HepG2 (cell line): ENCODE measurements at regions not wholly inside any gene's neighbourhood (a gene's known extent, or its start where the extent isn't known, plus 50 kb on each side); places are given as distances from the start of the nearest gene placed in this dataset.

ENCODE experiments used
- ATAC-seq: fragments of 200-7000 bp; cut with Tn5 transposase; 3 replicates; pipeline ENCODE4 v1.9.1; 2020; ENCODE audit warnings: mild to moderate bottlenecking, moderate library complexity
- BruUV-seq: library from RNA; stranded (reverse); fragments of 400-500 nt; replicated peaks from 2 replicates; lab custom pipeline; 2021; lab: Mats Ljungman, UMichigan
- CTCF ChIA-PET: fragments of 300-600 bp; formaldehyde crosslinking; extraction: SDS; loops from one replicate; lab custom pipeline; 2021; ENCODE audit warnings: low total read pairs, inconsistent platforms, low intra/inter-chr PET ratio; lab: Yijun Ruan, JAX
- POLR2A ChIA-PET: fragments of 350-600 bp; sonication (Branson Sonifier 250); formaldehyde crosslinking; loops from one replicate; lab custom pipeline; 2020; ENCODE audit warnings: antibody characterized with exemption, inconsistent platforms; lab: Yijun Ruan, JAX
- DNase-seq: peaks from one replicate; pipeline ENCODE4 v3.0.0-alpha.2; 2015; ENCODE audit warnings: low spot score
- FAIRE-seq: peaks from 3 replicates; lab custom pipeline; 2011; peaks lifted over from hg19 to GRCh38; lab: Jason Lieb, UNC
- H2AFZ ChIP-seq: one replicate; pipeline ENCODE4 v1.6.1; 2011; ENCODE audit warnings: low read length, inconsistent platforms
- H3K27ac ChIP-seq: fragments of 300-600 bp; 3 replicates; pipeline ENCODE4 v1.8.0; 2011; ENCODE audit warnings: mixed run types, mild to moderate bottlenecking, mixed read lengths, low read length, inconsistent platforms; ENCODE audit not compliant: insufficient read depth; ENCODE audit errors: extremely low read length
- H3K27me3 ChIP-seq, 2 experiments: fragments of 200-600 bp in 1 of 2; 2 replicates in 1 of 2; 3 replicates in 1 of 2; pipeline versions ENCODE4 v1.6.0 to v1.8.0; 2011; ENCODE audit warnings: low read length in 2 of 2, mild to moderate bottlenecking in 2 of 2, moderate library complexity in 2 of 2, inconsistent platforms in 1 of 2; ENCODE audit not compliant: insufficient read depth in 2 of 2, control insufficient read depth in 1 of 2
- H3K36me3 ChIP-seq, 2 experiments: fragments of 200-600 bp in 1 of 2; replicated peaks in 1 of 2; 2 replicates in 1 of 2; 3 replicates in 1 of 2; pipeline versions ENCODE4 v1.5.1 to v1.8.0; 2011; ENCODE audit warnings: low read length in 2 of 2, inconsistent platforms in 1 of 2; ENCODE audit not compliant: insufficient read depth in 2 of 2, control insufficient read depth in 1 of 2
- H3K4me1 ChIP-seq: 2 replicates; pipeline ENCODE4 v1.5.1; 2012; ENCODE audit warnings: low read length, inconsistent platforms; ENCODE audit not compliant: insufficient read depth
- H3K4me2 ChIP-seq: 2 replicates; pipeline ENCODE4 v1.6.0; 2011; ENCODE audit warnings: low read depth, low read length, inconsistent platforms
- H3K4me3 ChIP-seq, 3 experiments: fragments of 200-600 bp in 1 of 3; sonication (generic), shearing (Covaris generic) in 1 of 3; replicated peaks in 1 of 3; 2 replicates each; pipeline ENCODE4 v1.5.1; 2011 to 2016; ENCODE audit warnings: low read length in 3 of 3, inconsistent platforms in 2 of 3, low read depth in 2 of 3, mild to moderate bottlenecking in 2 of 3, control low read depth in 1 of 3, mixed read lengths in 1 of 3; ENCODE audit not compliant: insufficient read depth in 1 of 3
- H3K79me2 ChIP-seq: one replicate; pipeline ENCODE4 v1.6.1; 2011; ENCODE audit warnings: low read length, inconsistent platforms; ENCODE audit not compliant: insufficient read depth
- H3K9ac ChIP-seq: 2 replicates; pipeline ENCODE4 v1.6.0; 2011; ENCODE audit warnings: mild to moderate bottlenecking, low read depth, low read length, inconsistent platforms; ENCODE audit not compliant: insufficient read depth
- H3K9me3 ChIP-seq: 2 replicates; pipeline ENCODE4 v1.5.1; 2012; ENCODE audit warnings: mild to moderate bottlenecking, low read length
- H4K20me1 ChIP-seq: 2 replicates; pipeline ENCODE4 v1.6.0; 2011; ENCODE audit warnings: inconsistent platforms, mild to moderate bottlenecking, low read length, moderate library complexity; ENCODE audit not compliant: insufficient read depth
- CCAR2 ChIP-seq: fragments of 200-400 bp; formaldehyde crosslinking; optimal IDR thresholded peaks from 2 replicates; pipeline ENCODE3; 2018; ENCODE audit warnings: low read depth, mild to moderate bottlenecking, low read length, moderate library complexity
- HDAC6 ChIP-seq: fragments of 200-600 bp; sonication (generic); IDR thresholded peaks from 2 replicates; pipeline ENCODE4 v1.7.0; 2017; ENCODE audit warnings: mild to moderate bottlenecking, antibody characterized with exemption, low read length, low read depth
- HOXA7 ChIP-seq: sonication (generic); formaldehyde crosslinking; IDR thresholded peaks from 2 replicates; pipeline ENCODE4 v1.8.1; 2022; ENCODE audit warnings: mild to moderate bottlenecking, missing genetic modification reagents, moderate library complexity
- MXD4 ChIP-seq: IDR thresholded peaks from 2 replicates; pipeline ENCODE4 v1.6.1; 2016; ENCODE audit warnings: mild to moderate bottlenecking, missing biosample characterization, missing genetic modification reagents
- RXRA ChIP-seq: sonication (generic); formaldehyde crosslinking; IDR thresholded peaks from 2 replicates; pipeline ENCODE4 v1.5.1; 2020; ENCODE audit warnings: missing genetic modification reagents
- SETDB1 ChIP-seq: sonication (generic); formaldehyde crosslinking; IDR thresholded peaks from 2 replicates; pipeline ENCODE4 v1.5.1; 2020; ENCODE audit warnings: missing genetic modification reagents, mild to moderate bottlenecking, borderline replicate concordance
- SIX4 ChIP-seq: sonication (generic); formaldehyde crosslinking; IDR thresholded peaks from 2 replicates; pipeline ENCODE4 v1.4.0; 2020; ENCODE audit warnings: missing genetic modification reagents
- TBX2 ChIP-seq: sonication (generic); formaldehyde crosslinking; IDR thresholded peaks from 2 replicates; pipeline ENCODE4 v1.5.0; 2020; ENCODE audit warnings: missing genetic modification reagents, mild to moderate bottlenecking, borderline replicate concordance
- ZNF136 ChIP-seq: sonication (generic); formaldehyde crosslinking; IDR thresholded peaks from 2 replicates; pipeline ENCODE4 v1.8.1; 2022; ENCODE audit warnings: low read depth, mild to moderate bottlenecking, moderate library complexity, missing genetic modification reagents
- ZNF354B ChIP-seq: sonication (generic); formaldehyde crosslinking; IDR thresholded peaks from 2 replicates; pipeline ENCODE4 v1.8.0; 2022; ENCODE audit warnings: mild to moderate bottlenecking, missing genetic modification reagents
- ZNF460 ChIP-seq: sonication (generic); formaldehyde crosslinking; IDR thresholded peaks from 2 replicates; pipeline ENCODE4 v1.5.1; 2020; ENCODE audit warnings: missing genetic modification reagents, mild to moderate bottlenecking, borderline replicate concordance
- ZNF850 ChIP-seq: sonication (generic); formaldehyde crosslinking; conservative IDR thresholded peaks from 2 replicates; pipeline ENCODE4 v1.9.0; 2021; ENCODE audit warnings: mild to moderate bottlenecking, missing genetic modification reagents
- WGBS: methylation state at CpG from one replicate; pipeline ENCODE4 v1.1.6; 2017; ENCODE audit warnings: low lambda C conversion rate; 5-methylcytosine and 5-hydroxymethylcytosine counted together
- in situ Hi-C: cut with HindIII; loops from 2 replicates; pipeline ENCODE4 v1.10.0; 2017; ENCODE audit warnings: low pct_unique_long_range_greater_than_20kb; ENCODE audit not compliant: extremely low pct_ligation_motif_present
- intact Hi-C: fragments of 100-400 bp; cut with micrococcal nuclease; formaldehyde crosslinking; loops from one replicate; pipeline ENCODE4 v1.10.0; 2022; ENCODE audit not compliant: unreplicated experiment
- TF ChIP-seq, protein P1 (sequence below): sonication (generic); formaldehyde crosslinking; IDR thresholded peaks from 2 replicates; pipeline ENCODE4 v1.4.0; 2020; ENCODE audit warnings: missing genetic modification reagents

DNA sequence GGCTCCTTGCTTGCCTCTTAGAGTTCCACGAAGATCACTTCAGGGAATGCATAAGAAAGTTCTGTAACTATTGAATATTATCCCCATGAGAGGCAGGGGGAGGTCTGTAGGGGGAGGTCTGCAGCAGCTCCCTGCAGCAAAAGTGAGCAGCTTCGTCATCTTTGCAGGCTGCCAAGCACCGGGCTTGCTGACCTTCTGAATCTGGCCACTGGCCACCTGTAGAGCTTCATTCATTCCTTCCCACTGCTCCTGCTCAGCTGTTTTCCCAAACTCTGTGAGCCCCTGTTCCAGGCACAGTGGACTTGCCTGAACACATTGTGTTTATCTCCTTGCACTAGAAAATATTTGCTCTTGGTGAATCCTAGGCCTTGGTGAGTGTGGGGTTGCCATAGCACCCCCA lies 443.3 kb downstream of the HAPSTR1 start:
- no peak for DNase-seq
- H3K36me3 ChIP-seq, result no peaks in the 10 kb centered on the region
- H3K9me3 ChIP-seq, result peaks cover 8% of the 10 kb centered on the region
- no peak overlapping the region for H3K4me2 ChIP-seq
- CTCF ChIA-PET, result no interaction called here
- H3K4me3 ChIP-seq, result no peak overlapping the region
- 2% methylated on average over 3 of the region's 3 CpGs for WGBS
- no peaks in the 10 kb centered on the region for H3K4me1 ChIP-seq
- intact Hi-C loops (no loop called here), in situ Hi-C loops (no loop called here)
- H3K27me3 ChIP-seq, result 0 out of 5 replicates have a peak, but pooled peaks cover 0 to 1% of the 10 kb centered on the region in 2 experiments
- no peaks in the 10 kb centered on the region for H3K79me2 ChIP-seq
- H4K20me1 ChIP-seq, result no peaks in the 10 kb centered on the region
- no peak for TF ChIP-seq ZNF136
- TF ChIP-seq ZNF850 (CRISPR knock-in tag), result no peak
- TF ChIP-seq ZNF354B (CRISPR knock-in tag), result no peak
- TF ChIP-seq SIX4, result no peak
- no peak for TF ChIP-seq MXD4 (CRISPR knock-in tag)
- no peak for TF ChIP-seq CCAR2
- no peak for TF ChIP-seq RXRA (CRISPR knock-in tag)
- TF ChIP-seq, protein P1, sequence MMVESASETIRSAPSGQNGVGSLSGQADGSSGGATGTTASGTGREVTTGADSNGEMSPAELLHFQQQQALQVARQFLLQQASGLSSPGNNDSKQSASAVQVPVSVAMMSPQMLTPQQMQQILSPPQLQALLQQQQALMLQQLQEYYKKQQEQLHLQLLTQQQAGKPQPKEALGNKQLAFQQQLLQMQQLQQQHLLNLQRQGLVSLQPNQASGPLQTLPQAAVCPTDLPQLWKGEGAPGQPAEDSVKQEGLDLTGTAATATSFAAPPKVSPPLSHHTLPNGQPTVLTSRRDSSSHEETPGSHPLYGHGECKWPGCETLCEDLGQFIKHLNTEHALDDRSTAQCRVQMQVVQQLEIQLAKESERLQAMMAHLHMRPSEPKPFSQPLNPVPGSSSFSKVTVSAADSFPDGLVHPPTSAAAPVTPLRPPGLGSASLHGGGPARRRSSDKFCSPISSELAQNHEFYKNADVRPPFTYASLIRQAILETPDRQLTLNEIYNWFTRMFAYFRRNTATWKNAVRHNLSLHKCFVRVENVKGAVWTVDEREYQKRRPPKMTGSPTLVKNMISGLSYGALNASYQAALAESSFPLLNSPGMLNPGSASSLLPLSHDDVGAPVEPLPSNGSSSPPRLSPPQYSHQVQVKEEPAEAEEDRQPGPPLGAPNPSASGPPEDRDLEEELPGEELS (CRISPR knock-in tag), result no peak
- no peak for TF ChIP-seq ZNF460 (CRISPR knock-in tag)
- TF ChIP-seq HDAC6, result no peak
- no peak for TF ChIP-seq TBX2 (CRISPR knock-in tag)
- no peak for TF ChIP-seq SETDB1 (CRISPR knock-in tag)
- TF ChIP-seq HOXA7, result no peak
- TF ChIP-seq, all 625 proteins: peak for 0
- no TSS peak for BruUV-seq
- POLR2A ChIA-PET, result no interaction called here
- no peak overlapping the region for H3K27ac ChIP-seq
- no peak overlapping the region for H3K9ac ChIP-seq
- ATAC-seq, result no peak; the same call in 2 of the 3 replicates
- no peak for FAIRE-seq
- H2AFZ ChIP-seq, result no peak overlapping the region
